GM18526 (cell line): ENCODE measurements at regions not wholly inside any gene's neighbourhood (a gene's known extent, or its start where the extent isn't known, plus 50 kb on each side); places are given as distances from the start of the nearest gene placed in this dataset.

Experiments
- POLR2A ChIP-seq: IDR thresholded peaks from 3 replicates; pipeline ENCODE4 v1.6.1; 2011; ENCODE audit not compliant: insufficient read length; ENCODE audit errors: extremely low read depth

- no peak for TF ChIP-seq POLR2A
Observed at GRCh38 chr22:25388866-25389540, 169.6 kb downstream of the CRYBB2 start.

- TF ChIP-seq POLR2A: no peak
Observed at GRCh38 chr22:25389541-25389919, 170.1 kb downstream of the CRYBB2 start.

GRCh38 chr22:25390297-25391240 is 171.1 kb downstream of the CRYBB2 start:
- no peak for TF ChIP-seq POLR2A

- no peak for TF ChIP-seq POLR2A
Observed at GRCh38 chr22:25392584-25392983, 171.9 kb upstream of the GRK3 start.

GRCh38 chr22:25393121-25393805 is 171.2 kb upstream of the GRK3 start:
- TF ChIP-seq POLR2A: no peak

- TF ChIP-seq POLR2A: no peak
Observed at GRCh38 chr22:25395468-25395867, 169.0 kb upstream of the GRK3 start.

GRCh38 chr22:25395915-25396314 is 168.6 kb upstream of the GRK3 start:
- no peak for TF ChIP-seq POLR2A

GRCh38 chr22:25396615-25397200 is 167.8 kb upstream of the GRK3 start:
- no peak for TF ChIP-seq POLR2A

GRCh38 chr22:25397616-25398015 is 166.9 kb upstream of the GRK3 start:
- TF ChIP-seq POLR2A: no peak

- TF ChIP-seq POLR2A: no peak
Observed at GRCh38 chr22:25399649-25400151, 164.8 kb upstream of the GRK3 start.

GRCh38 chr22:25402160-25402500 is 162.3 kb upstream of the GRK3 start:
- TF ChIP-seq POLR2A: no peak

- TF ChIP-seq POLR2A: no peak
Observed at GRCh38 chr22:25402501-25403283, 161.8 kb upstream of the GRK3 start.

GRCh38 chr22:25403284-25403810 is 161.1 kb upstream of the GRK3 start:
- TF ChIP-seq POLR2A: no peak

GRCh38 chr22:25403811-25404471 is 160.5 kb upstream of the GRK3 start:
- TF ChIP-seq POLR2A: no peak
